ENCODE measurements at regions not wholly inside any gene's neighbourhood (a gene's known extent, or its start where the extent isn't known, plus 50 kb on each side); places are given as distances from the start of the nearest gene placed in this dataset.

DNA sequence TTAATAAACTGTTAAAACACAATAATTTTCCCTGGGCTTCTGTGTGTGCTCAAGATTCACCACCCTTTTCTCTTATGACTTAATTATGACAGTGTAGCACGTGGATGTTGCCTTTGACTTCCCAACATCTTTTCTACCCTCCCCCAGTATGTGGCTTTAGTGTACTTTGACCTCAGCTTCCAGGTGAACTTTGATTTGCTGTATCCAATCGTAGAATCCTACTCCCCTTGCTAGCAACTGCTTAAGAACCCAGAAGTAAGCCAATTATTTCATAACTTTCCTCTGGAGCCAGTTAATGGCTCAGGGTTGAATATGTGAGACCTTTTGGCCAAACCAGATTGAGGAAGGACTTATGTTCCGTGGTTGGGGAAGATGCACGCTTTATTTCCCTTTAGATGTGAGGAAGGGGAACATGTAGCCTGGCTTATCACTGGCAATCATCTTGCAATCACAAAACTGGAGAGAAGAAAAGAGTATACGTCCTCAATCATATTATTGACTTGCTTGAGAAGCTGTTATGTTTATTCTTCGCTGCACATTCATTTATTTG, 259.6 kb upstream of the ATP2B1 start:
- no peak overlapping the region for H3K27ac ChIP-seq
- H3K9me3 ChIP-seq: no peaks in the 10 kb centered on the region
- H3K27me3 ChIP-seq: no peaks in the 10 kb centered on the region
- intact Hi-C loops (cut with DNase I): no loop called here
- no peak overlapping the region for H3K4me3 ChIP-seq
- no peak for DNase-seq
- peak; percentile 11 for ATAC-seq
- H3K36me3 ChIP-seq: no peaks in the 10 kb centered on the region
- TF ChIP-seq, protein P1, sequence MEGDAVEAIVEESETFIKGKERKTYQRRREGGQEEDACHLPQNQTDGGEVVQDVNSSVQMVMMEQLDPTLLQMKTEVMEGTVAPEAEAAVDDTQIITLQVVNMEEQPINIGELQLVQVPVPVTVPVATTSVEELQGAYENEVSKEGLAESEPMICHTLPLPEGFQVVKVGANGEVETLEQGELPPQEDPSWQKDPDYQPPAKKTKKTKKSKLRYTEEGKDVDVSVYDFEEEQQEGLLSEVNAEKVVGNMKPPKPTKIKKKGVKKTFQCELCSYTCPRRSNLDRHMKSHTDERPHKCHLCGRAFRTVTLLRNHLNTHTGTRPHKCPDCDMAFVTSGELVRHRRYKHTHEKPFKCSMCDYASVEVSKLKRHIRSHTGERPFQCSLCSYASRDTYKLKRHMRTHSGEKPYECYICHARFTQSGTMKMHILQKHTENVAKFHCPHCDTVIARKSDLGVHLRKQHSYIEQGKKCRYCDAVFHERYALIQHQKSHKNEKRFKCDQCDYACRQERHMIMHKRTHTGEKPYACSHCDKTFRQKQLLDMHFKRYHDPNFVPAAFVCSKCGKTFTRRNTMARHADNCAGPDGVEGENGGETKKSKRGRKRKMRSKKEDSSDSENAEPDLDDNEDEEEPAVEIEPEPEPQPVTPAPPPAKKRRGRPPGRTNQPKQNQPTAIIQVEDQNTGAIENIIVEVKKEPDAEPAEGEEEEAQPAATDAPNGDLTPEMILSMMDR (IDR thresholded peaks at IDR 0.05): no peak
- H3K4me1 ChIP-seq: no peaks in the 10 kb centered on the region

DNA sequence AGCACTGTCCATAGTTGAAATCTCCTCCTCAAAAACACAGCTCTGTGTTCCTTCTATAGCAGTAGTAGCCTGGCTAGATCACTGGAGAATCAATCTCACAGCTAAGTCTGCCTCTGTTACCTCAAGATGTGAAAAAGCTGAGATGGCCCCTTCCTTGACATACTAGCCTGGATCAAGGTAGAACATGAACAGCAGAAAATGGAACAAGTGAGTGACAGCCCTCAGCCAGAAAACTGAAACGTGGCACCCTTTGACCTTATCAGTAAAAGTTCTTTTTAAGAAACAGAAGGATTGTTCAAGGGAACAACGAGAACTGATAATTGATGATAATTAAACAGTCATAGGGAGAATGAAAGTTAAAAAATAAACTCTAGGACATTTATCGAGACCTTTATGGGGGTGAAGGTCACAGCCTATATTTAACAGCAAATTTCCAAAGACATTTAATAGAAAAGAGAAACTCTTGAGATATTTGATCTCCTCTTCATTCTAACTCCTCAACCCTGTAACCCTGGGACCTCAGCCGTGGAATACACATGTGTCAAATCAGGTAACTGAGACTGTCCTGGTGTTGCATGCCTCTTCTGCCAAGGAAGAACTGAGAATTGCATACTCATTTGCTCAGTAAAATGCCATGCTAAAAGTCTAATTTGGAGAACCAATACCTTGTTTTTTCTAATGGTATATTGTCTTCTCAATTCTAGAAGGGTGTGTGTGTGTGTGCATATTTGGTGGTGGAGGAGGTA, 258.0 kb upstream of the ATP2B1 start:
- Histone ChIP-seq H3K4me1 (no peaks in the 10 kb centered on the region), H3K27me3 (no peaks in the 10 kb centered on the region), H3K27ac (no peak overlapping the region), H3K9me3 (no peaks in the 10 kb centered on the region), H3K4me3 (no peak overlapping the region), H3K36me3 (no peaks in the 10 kb centered on the region)
- ATAC-seq (no peak), DNase-seq (no peak)
- intact Hi-C loops (cut with DNase I): no loop called here
- TF ChIP-seq, protein P1 (IDR thresholded peaks at IDR 0.05): no peak

DNA sequence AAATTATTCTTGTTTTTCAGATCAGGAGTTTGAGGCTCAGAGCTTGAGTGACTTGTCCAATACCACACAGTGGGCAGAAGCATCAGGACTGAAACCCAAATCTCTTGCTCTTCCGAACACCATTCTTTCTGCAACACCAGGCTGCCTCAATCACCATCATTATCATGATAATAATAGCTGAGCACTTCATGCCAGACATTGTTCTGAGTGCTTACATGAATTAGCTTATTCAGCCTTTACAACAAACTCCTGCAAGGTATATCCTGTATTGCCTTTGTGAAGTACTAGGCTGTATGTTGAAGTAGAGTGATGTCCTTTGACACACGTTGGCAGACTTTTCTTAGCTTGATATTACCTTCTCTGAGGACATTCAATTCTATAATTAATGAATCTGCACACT, 257.4 kb upstream of the ATP2B1 start:
- no peaks in the 10 kb centered on the region for H3K4me1 ChIP-seq
- H3K27me3 ChIP-seq: no peaks in the 10 kb centered on the region
- no peaks in the 10 kb centered on the region for H3K36me3 ChIP-seq
- no peaks in the 10 kb centered on the region for H3K9me3 ChIP-seq
- DNase-seq (no peak), ATAC-seq (no peak)
- intact Hi-C loops (cut with DNase I): no loop called here
- TF ChIP-seq, protein P1 (IDR thresholded peaks at IDR 0.05): no peak
- H3K4me3 ChIP-seq: no peak overlapping the region
- no peak overlapping the region for H3K27ac ChIP-seq

DNA sequence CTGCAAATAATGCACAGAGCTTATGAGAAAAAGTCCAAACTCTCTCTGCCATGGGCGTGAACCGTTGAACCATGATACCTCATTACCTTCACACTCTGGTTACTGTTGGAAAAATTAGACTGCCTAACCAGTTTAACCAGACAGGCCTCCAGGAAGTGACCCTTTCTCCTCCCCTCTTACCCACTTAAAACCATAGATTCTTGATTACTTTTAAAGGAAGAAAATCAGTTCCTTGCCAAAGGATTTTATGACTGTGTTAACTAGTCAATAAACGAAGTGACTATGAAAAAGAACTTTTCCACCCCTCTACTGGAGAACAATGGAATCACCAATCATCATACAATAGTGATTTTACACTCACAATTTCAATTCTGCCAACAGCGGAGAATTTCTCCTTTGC, 254.0 kb upstream of the ATP2B1 start:
- TF ChIP-seq, protein P1 (IDR thresholded peaks at IDR 0.05): no peak
- Histone ChIP-seq H3K27ac (no peak overlapping the region), H3K4me1 (no peaks in the 10 kb centered on the region), H3K27me3 (no peaks in the 10 kb centered on the region), H3K36me3 (no peaks in the 10 kb centered on the region), H3K4me3 (no peak overlapping the region), H3K9me3 (no peaks in the 10 kb centered on the region)
- intact Hi-C loops (cut with DNase I): no loop called here
- ATAC-seq (peak; percentile 30), DNase-seq (no peak)

DNA sequence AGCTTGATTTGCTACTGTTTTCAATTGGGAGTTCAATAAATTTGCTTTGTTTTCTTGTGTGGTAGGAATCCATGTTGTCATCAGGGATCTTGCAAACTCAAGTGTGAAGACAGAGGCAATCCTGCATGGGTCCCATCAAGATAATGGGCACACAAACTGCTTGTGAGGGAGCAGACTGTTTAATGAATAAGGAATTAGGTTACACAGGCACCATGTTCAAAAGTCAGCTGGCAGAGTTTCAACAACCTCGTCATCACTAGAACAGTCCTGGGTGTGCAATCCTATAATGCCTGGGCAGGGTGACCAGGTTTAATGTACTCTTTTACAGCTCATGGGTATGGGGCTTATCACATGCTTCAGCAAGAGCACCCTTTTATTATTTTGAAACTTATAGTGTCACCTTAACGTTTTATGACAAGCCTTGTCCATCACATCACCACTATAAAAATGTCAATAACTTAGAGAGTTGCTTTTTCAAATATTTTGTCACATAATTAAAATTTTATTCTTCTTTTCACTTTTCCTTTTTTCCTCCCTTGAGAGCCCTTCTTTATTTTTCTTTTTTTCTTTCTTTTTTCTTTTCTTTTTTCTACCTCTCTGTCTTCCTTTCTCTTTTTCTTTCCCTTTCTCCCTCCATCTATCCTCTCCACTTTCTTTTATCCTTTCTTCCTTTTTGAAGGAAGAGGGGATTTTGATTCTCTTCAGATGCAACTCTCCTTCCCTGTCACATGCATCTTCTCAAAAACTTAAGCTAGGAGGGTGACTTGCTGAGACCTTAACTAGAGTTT, 252.2 kb upstream of the ATP2B1 start:
- Histone ChIP-seq H3K27me3 (no peaks in the 10 kb centered on the region), H3K36me3 (no peaks in the 10 kb centered on the region), H3K9me3 (no peaks in the 10 kb centered on the region), H3K27ac (no peak overlapping the region), H3K4me3 (no peak overlapping the region), H3K4me1 (no peaks in the 10 kb centered on the region)
- DNase-seq (no peak), ATAC-seq (no peak)
- TF ChIP-seq, protein P1 (IDR thresholded peaks at IDR 0.05): no peak
- intact Hi-C loops (cut with DNase I): no loop called here

Measured in left lung (tissue), 4 donors.